ENCODE measurements at regions not wholly inside any gene's neighbourhood (a gene's known extent, or its start where the extent isn't known, plus 50 kb on each side); places are given as distances from the start of the nearest gene placed in this dataset.

DNA sequence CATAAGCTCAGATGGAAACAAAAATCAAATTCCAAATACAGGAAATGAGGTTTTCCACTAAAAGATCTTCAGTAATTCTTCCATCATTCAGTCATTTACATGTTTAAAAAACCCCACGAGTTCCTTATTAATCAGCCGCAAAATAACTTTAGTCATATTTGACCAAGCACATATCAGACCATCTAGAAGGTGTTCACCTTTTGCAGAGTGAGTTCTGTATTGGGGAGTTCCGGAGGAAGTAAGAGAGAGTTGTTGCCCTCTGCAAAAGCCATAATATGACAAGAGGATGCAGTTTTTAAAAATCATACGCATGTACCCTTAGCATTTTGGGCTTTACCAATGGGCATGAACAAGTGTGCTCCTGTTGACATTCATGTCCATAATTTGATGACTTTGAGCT, 61.6 kb downstream of the CCR1 start:
- peak in 1 of 5 experiments; percentile 9 for DNase-seq

DNA sequence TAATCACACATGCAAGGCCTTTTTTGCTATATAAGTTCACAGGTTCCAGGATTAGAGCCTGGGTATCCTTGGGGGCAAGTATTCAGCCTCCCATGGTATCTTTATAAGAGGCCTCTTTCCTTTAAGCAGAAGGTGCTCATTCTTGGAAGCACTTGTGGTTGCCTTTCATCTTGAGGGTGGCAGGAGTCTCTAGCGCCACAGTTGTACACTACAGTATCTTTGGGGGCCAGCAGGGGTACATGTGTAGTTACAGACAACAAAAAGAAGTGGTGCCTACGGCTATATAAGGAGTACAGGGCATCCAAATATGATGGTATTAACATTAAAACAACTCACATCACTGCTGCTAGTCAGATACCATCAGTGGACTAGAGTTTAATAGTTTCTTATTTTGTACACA, 62.1 kb downstream of the CCR1 start:
- DNase-seq = no peak

GRCh38 chr3:46145147-46145546, 63.0 kb downstream of the CCR1 start:
- DNase-seq = no peak

- no peak for DNase-seq
These were observed 64.1 kb downstream of the CCR1 start for GRCh38 chr3:46143951-46144473.

- no peak for DNase-seq
These were observed 66.3 kb downstream of the CCR1 start for GRCh38 chr3:46141813-46142212.

DNA sequence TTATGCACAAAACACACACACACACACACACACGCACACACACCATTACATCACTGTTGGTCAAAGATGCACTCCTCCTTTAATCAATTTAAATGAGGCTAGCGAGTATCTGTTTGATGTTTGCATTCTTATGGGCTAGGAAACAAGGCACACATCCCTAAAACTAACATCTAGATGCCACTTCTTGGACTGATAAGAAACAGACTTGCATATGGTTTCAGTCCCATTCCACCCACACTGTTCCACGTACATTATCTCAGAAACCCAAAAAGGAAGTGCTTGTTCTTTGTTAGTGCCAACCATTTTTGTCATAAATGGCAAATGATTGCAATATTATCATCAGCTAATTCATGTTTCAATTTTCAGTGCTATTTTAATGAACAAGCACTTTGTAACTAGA, 69.5 kb downstream of the CCR1 start:
- DNase-seq = no peak

DNA sequence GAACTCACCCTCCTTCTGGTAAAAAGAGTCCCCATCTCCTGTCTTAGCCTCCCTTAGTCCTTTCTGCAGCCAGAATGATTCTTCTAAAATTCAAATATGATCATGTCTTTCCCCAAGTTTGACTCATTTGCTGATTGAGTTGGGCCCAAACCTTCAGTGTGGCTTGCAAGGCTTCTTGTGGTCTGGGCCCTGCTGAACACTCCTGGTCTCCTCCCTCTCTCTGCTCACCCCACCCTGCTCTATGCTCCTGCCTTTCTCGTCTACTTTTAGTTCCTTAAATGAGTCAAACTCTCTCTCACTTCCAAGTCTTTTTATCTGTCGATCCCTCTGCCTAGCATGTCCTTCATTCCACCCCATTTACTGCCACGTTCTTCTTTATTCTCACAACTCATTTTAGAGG, 72.6 kb downstream of the CCR1 start:
- DNase-seq = peak in 1 of 5 experiments; percentile 12

DNA sequence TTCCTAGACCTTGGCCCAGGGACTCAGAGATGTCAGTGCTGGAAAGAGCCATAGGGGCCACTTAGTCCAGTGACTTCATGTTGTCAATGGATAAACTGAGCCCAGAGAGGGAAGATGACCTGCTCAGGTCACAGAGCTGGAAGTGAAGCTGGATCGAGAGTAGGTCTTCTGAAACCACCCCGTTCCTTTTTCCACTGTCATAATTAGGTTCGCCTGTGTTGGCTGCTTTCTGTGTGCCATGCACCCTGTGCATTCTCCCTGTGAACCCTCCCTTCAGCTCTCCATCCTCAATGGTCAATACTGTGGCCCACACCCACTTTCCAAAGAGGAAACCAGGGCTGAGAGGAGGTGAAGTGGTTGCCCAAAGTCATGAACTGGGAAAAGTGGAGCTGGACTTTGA, 74.8 kb downstream of the CCR1 start:
- no peak for DNase-seq

DNA sequence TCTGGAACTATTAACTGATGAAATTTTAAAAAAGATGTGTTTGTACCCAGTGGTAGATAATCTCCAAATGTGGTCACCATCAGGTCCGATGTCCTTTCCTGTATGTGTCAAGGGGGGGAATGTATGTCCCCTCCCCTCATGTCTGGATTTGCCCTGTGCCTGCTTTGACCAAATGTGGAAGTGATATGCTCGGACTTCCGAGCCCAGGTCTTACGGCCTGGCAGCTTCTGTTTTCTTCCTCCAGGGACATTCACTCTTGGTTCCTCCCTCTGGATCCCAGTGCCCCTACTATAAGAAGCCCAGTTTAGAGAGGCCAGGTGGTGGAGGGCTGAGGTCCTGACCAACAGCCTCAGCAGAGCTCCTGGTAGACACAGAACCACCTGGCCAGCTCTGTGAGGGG, 75.5 kb downstream of the CCR1 start:
- DNase-seq = no peak

DNA sequence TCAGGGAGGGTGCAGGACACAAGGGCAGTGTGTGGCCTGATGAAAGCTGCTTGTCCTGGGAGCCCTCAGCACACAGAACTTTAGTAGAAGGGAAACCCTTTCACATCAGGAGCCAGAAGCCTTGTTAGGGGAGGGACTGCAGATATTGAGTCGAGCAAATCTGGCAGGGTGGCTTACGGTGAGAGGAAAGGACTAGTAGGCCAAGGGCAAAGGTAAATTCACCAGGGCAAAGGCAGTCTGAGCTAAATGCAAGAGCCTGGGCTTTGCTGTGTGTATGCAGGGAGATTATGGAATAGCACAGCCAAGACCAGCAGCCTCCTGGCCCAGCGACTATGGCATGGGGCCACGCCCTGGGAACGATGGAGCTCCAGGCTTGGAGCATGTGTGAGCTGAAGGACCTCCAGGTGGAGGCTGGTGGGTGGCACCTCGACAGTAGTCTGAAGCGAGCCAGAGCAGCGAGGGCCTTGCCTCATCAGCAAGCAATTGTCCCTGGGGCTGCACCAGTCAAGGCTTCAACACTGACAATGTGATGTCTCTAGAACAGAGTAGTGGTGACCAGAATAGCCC, 76.1 kb downstream of the CCR1 start:
- no peak for DNase-seq

GRCh38 chr3:46130631-46131310, 77.3 kb downstream of the CCR1 start:
- no peak for DNase-seq

GRCh38 chr3:46129588-46130272, 78.4 kb downstream of the CCR1 start:
- DNase-seq = peak in 2 of 5 experiments; percentile 22 to 68

DNA sequence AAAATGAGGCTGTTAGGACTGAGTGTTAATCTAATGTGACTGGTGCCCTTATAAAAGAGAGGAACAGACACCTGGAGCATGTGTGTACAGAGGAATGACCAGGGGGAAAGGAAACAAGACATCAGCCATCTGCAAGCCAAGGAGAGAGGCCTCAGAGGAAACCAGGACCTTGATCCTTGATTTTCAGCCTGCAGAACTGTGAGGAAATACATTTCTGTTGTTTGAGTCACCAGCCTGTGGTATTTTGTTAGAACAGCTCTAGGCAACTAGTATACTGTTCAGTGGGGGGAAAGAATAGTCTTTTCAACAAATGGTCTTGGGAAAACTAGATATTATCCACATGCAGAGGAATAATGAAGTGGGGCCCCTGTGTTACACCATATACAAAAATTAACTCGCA, 80.6 kb downstream of the CCR1 start:
- DNase-seq = no peak

DNA sequence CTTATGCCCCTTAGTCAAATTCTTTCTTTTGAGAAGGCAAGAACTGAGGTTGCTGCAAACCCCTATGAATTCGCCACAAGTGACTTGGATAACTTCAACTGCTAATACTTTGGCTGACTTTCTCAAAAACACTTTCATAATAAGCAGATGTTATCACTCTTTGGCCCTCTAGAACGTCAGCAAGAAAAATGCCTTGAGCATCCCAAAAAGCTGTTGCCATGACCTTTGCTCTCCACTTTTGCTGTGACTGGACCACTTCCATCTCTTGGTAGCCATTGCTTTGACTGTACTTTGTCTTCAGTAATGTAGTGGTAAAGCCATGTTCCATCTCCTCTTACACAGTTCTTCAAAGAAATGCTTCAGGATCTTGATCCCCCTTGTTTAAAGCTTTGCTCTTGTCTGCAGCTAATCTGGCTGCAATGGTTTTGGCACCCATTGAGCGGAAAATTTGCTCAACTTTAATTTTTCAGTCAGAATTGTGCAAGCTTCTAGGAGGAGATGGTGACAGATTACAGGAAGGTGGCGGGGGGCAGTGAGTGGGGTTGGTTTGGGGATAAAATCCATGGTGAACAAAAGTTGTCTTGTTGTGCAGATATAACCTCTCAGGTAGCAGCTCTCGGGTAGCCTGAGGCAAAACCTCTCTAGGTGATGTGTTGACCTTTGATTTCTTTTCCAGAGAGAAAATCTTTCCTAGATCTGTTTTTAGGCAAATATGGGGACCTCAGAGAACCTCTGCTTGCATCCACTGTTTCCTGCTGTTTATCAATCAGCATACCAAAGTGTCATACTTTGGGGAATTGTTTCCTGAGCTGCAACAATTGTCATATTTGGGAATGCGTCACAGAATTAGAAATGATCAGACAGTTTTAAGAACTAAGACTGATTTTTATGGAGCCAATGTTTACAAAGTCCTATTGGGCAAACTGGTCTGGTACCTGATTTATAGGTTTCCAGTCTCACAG, 83.6 kb downstream of the CCR1 start:
- no peak for DNase-seq

DNA sequence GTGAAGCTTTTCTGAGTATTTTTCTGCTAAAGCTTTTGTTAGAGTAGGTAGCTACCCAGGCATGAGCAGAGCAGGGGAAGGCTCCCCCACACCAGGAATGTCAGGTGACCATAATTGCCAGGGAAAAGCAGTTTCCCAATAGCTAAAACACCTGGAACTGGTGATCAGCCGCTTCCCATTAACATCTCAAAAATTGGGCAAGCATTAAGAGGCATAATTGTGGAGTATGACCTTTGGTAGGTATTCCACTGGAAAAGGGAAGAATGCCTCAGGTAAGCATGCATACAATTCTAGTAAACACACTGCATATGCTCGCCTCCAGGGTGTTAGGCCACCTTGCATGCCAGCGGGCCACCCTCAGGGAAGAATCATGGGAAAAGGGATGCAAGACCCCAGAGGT, 84.5 kb downstream of the CCR1 start:
- no peak for DNase-seq

DNA sequence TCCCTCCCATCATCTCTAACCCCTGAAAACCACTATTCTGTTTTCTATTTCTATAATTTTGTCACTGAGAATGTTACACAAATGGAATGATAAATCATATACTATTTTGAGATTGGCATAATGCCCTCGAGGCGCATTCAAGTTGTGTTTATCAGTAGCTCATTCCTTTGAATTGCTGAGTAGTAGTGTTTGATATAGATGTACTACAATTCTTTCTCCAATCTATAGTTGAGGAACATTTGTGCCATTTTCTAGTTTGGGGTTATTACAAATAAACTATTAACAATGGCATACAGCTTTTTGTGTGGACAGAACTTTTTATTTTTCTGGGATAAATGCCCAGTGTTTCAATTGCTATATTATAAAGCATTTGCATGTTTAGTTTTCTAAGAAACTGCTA, 86.0 kb downstream of the CCR1 start:
- DNase-seq = no peak

DNA sequence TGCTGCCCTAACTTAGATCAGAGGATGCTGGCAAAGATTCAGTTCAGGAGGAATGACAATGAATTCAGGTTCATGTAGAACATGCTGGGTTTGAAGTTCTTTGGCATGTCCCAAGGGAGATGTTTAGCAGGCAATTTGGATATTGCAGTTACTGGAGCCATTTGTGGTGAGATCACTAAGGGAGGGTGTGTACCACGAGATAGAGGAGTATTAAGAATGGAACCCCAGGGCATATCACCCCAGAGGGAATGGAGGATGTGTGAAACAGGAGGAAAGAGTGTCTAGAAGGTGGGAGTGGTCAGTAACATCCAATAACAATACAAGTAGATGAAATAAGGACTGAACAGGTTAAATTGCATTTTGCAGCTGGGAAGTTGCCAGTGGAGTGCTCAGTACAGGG, 87.1 kb downstream of the CCR1 start:
- no peak for DNase-seq

GRCh38 chr3:46119709-46120498, 88.2 kb downstream of the CCR1 start:
- DNase-seq = no peak

DNA sequence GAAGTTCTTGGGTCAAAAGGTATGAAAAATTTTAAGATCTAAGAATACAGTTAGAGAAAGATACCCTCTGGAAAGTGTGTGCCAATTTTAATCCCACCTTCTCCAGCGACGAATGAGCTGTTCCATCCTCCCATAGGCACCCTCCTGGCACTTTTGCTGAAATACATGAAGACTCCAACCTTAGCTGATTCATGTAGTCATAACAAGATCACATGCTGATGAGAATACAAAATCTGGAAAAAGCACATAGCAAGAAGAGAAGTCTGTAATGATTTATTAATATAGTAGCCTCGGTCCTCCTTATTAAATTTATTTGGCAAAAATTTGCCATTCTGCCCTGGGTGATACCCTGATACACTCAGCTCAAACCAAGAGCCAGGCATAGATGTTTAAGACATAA, 88.9 kb downstream of the CCR1 start:
- DNase-seq = no peak

DNA sequence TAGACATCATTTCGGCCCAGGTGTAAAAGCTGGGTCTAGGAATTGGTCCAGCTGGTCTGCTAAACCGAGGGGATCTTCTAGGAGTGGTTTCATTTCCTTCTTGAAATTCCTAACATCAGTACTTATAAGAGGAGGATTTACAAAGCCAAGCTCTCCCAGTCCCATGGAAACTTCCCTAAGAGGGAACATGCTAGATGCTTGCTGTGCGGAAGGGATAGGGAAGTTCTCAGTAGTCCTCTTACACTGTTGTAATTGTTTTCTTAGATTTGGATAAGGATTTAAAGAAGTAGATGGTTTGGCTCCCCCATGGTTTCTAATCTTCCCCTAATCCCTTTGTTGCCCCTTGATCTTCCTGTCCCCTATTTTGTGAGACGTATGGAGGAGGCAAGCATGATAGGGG, 89.7 kb upstream of the XCR1 start:
- no peak for DNase-seq

DNA sequence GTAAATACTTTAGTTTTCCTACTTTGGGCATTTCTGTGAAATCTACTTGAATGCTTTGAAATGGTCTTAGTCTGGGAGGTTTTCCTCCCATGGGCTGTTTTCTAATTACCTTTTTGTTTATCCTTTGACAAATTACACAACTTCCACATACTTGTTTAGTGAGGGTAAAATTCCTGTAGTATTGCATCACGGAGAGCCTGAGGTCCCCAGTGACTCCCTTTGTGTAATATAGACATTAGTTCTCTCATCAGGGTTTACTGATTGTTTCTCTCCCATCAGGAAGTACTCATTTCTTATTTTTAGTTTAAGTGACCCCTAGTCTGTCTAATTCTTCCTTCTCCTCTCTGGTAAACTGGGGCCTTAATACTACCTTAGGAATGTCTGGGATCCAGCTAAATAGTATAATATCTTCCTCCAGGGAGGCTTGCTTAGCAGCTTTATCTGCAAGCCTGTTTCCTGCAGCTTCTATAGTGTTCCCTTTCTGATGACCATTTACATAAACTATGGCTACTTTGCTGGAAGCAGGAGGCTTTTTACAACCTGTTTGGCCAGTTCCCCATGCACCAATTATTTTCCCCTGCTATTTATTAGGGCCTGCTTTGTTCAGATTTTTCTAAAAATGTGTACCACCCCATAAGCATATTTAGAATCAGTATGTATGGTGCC, 87.2 kb upstream of the XCR1 start:
- no peak for DNase-seq

DNA sequence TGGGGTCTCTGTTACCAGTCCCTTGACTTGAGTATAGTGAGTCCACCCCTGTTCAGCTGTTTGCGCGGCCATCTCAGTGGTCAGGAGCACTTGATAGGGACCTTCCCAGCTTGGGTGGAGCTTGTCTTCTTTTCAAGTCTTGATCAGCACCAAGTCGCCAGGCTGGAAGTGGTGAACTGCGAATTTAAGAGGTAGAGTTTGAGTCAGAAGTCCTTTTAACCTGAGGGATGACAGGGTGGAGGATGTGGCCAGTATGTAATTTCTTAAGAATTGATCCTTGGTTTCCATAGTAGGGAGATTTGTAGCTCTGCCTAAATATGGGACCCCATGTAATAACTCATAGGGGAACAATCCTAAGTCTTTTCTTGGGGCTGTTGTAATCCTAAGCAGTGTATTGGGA, 86.3 kb upstream of the XCR1 start:
- DNase-seq = no peak
